Left lung (tissue), 4 donors: ENCODE measurements at regions not wholly inside any gene's neighbourhood (a gene's known extent, or its start where the extent isn't known, plus 50 kb on each side); places are given as distances from the start of the nearest gene placed in this dataset.

Experiments used
- ATAC-seq: fragments of 200-7000 bp; cut with Tn5 transposase; one replicate; pipeline ENCODE4 v1.9.1; 2020; ENCODE audit warnings: moderate library complexity
- DNase-seq, 4 donors: peaks; one replicate each; pipeline ENCODE4 v3.0.0-alpha.2; 2013 to 2020
- H3K27ac ChIP-seq, 2 donors: fragments of 200-600 bp; sonication (generic) in 1 of 2; one replicate each; pipeline versions ENCODE4 v1.5.0 to v1.8.0; 2020 to 2021
- H3K27me3 ChIP-seq, 2 donors: fragments of 200-600 bp; sonication (generic) in 1 of 2; one replicate each; pipeline versions ENCODE4 v1.5.0 to v1.8.0; 2020 to 2021
- H3K36me3 ChIP-seq, 2 donors: fragments of 200-600 bp; sonication (generic) in 1 of 2; one replicate each; pipeline versions ENCODE4 v1.5.0 to v1.8.0; 2020 to 2021
- H3K4me1 ChIP-seq, 2 donors: fragments of 200-600 bp; one replicate each; pipeline ENCODE4 v1.8.0; 2021
- H3K4me3 ChIP-seq, 2 donors: fragments of 200-600 bp; sonication (generic) in 1 of 2; one replicate each; pipeline versions ENCODE4 v1.5.0 to v1.8.0; 2020 to 2021; ENCODE audit warnings: mild to moderate bottlenecking in 1 of 2
- H3K9me3 ChIP-seq, 2 donors: fragments of 200-600 bp; sonication (generic) in 1 of 2; one replicate each; pipeline versions ENCODE4 v1.5.0 to v1.8.0; 2020 to 2021
- CTCF ChIP-seq, 2 donors: fragments of 200-600 bp; sonication (generic) in 1 of 2; IDR thresholded peaks; one replicate each; pipeline versions ENCODE4 v1.5.0 to v1.8.0; 2021; ENCODE audit warnings: antibody characterized with exemption in 2 of 2
- intact Hi-C, 2 donors: fragments of 100-400 bp; cut with DNase I; formaldehyde crosslinking; loops; one replicate each; pipeline versions ENCODE4 v1.11.2 to v1.14.2; 2022
- donor health status: DM: no; HTN: yes; CAD: no.
- donor health status: DM: no; HTN: no; CAD: no.

- intact Hi-C loops: no loop called here
- no peak overlapping the region for H3K4me3 ChIP-seq
- ATAC-seq (no peak), DNase-seq (no peak)
- no peaks in the 10 kb centered on the region for H3K36me3 ChIP-seq
- no peak for TF ChIP-seq CTCF (IDR thresholded peaks at IDR 0.05)
- no peak overlapping the region for H3K27ac ChIP-seq
- H3K27me3 ChIP-seq: no peaks in the 10 kb centered on the region
- no peaks in the 10 kb centered on the region for H3K4me1 ChIP-seq
- no peaks in the 10 kb centered on the region for H3K9me3 ChIP-seq
These were observed 423.3 kb upstream of the IL12A start for GRCh38 chr3:159565313-159565712.

GRCh38 chr3:159583662-159584061, 405.0 kb upstream of the IL12A start:
- Histone ChIP-seq H3K27me3 (no peaks in the 10 kb centered on the region), H3K36me3 (no peaks in the 10 kb centered on the region), H3K4me3 (no peak overlapping the region), H3K4me1 (no peaks in the 10 kb centered on the region), H3K27ac (no peak overlapping the region), H3K9me3 (no peaks in the 10 kb centered on the region)
- no peak for TF ChIP-seq CTCF (IDR thresholded peaks at IDR 0.05)
- no peak for ATAC-seq
- intact Hi-C loops: no loop called here
- no peak for DNase-seq

- no peak overlapping the region for H3K27ac ChIP-seq
- TF ChIP-seq CTCF (IDR thresholded peaks at IDR 0.05): no peak
- H3K36me3 ChIP-seq: no peaks in the 10 kb centered on the region
- peak; percentile 37 for ATAC-seq
- intact Hi-C loops: no loop called here
- H3K27me3 ChIP-seq: no peaks in the 10 kb centered on the region
- H3K9me3 ChIP-seq: no peaks in the 10 kb centered on the region
- no peak overlapping the region for H3K4me3 ChIP-seq
- DNase-seq: no peak
- no peaks in the 10 kb centered on the region for H3K4me1 ChIP-seq
These were observed 404.2 kb upstream of the IL12A start for GRCh38 chr3:159584421-159584820.

GRCh38 chr3:159586571-159587202, 401.9 kb upstream of the IL12A start:
- ATAC-seq (no peak), DNase-seq (peak in 1 of 4 donors; percentile 11)
- no peaks in the 10 kb centered on the region for H3K4me1 ChIP-seq
- peak in 1 of 2 donors; percentile 10 for TF ChIP-seq CTCF (IDR thresholded peaks at IDR 0.05)
- no peaks in the 10 kb centered on the region for H3K9me3 ChIP-seq
- H3K27me3 ChIP-seq: no peaks in the 10 kb centered on the region
- H3K27ac ChIP-seq: no peak overlapping the region
- H3K4me3 ChIP-seq: no peak overlapping the region
- intact Hi-C loops: no loop called here
- no peaks in the 10 kb centered on the region for H3K36me3 ChIP-seq

- ATAC-seq: no peak
- intact Hi-C loops: no loop called here
- peak in 1 of 4 donors; percentile 10 for DNase-seq
- no peaks in the 10 kb centered on the region for H3K36me3 ChIP-seq
- H3K27me3 ChIP-seq: no peaks in the 10 kb centered on the region
- peaks cover 0 to 3% of the 10 kb centered on the region in 2 donors for H3K9me3 ChIP-seq
- no peaks in the 10 kb centered on the region for H3K4me1 ChIP-seq
- no peak for TF ChIP-seq CTCF (IDR thresholded peaks at IDR 0.05)
- no peak overlapping the region for H3K4me3 ChIP-seq
- no peak overlapping the region for H3K27ac ChIP-seq
These were observed 394.6 kb upstream of the IL12A start for GRCh38 chr3:159593927-159594605.
